GM18951 (cell line): ENCODE measurements at regions not wholly inside any gene's neighbourhood (a gene's known extent, or its start where the extent isn't known, plus 50 kb on each side); places are given as distances from the start of the nearest gene placed in this dataset.

Experiments
- POLR2A ChIP-seq: IDR thresholded peaks from 4 replicates; pipeline ENCODE4 v1.6.1; 2011; ENCODE audit warnings: mild to moderate bottlenecking; ENCODE audit not compliant: insufficient read length, insufficient read depth; ENCODE audit errors: extremely low read depth
- in situ Hi-C: fragments of 300-500 bp; cut with MboI; formaldehyde crosslinking; loops from one replicate; pipeline ENCODE4 v1.12.0; 2022; ENCODE audit warnings: low sequenced_read_pairs, mixed read lengths, inconsistent platforms; ENCODE audit not compliant: unreplicated experiment

GRCh38 chr16:9462984-9463383 is 371.5 kb downstream of the HAPSTR1 start:
- in situ Hi-C loops = no loop called here
- TF ChIP-seq POLR2A = no peak

- in situ Hi-C loops = no loop called here
- no peak for TF ChIP-seq POLR2A
Measured at GRCh38 chr16:9463461-9463860, 372.0 kb downstream of the HAPSTR1 start.

GRCh38 chr16:9465161-9465560 is 373.7 kb downstream of the HAPSTR1 start:
- in situ Hi-C loops = no loop called here
- no peak for TF ChIP-seq POLR2A

GRCh38 chr16:9469512-9469911 is 378.1 kb downstream of the HAPSTR1 start:
- in situ Hi-C loops = no loop called here
- no peak for TF ChIP-seq POLR2A

- TF ChIP-seq POLR2A = no peak
- in situ Hi-C loops = no loop called here
Measured at GRCh38 chr16:9476744-9477143, 385.3 kb downstream of the HAPSTR1 start.

GRCh38 chr16:9479008-9479407 is 387.6 kb downstream of the HAPSTR1 start:
- TF ChIP-seq POLR2A = no peak
- in situ Hi-C loops = no loop called here

GRCh38 chr16:9480503-9480902 is 389.1 kb downstream of the HAPSTR1 start:
- in situ Hi-C loops = no loop called here
- TF ChIP-seq POLR2A = no peak

- in situ Hi-C loops = no loop called here
- no peak for TF ChIP-seq POLR2A
Measured at GRCh38 chr16:9481747-9482730, 390.6 kb downstream of the HAPSTR1 start.

- in situ Hi-C loops = no loop called here
- no peak for TF ChIP-seq POLR2A
Measured at GRCh38 chr16:9484426-9484825, 393.0 kb downstream of the HAPSTR1 start.

- TF ChIP-seq POLR2A = no peak
- in situ Hi-C loops = no loop called here
Measured at GRCh38 chr16:9484881-9485280, 393.4 kb downstream of the HAPSTR1 start.

GRCh38 chr16:9489835-9490467 is 398.5 kb downstream of the HAPSTR1 start:
- in situ Hi-C loops = no loop called here
- TF ChIP-seq POLR2A = no peak

GRCh38 chr16:9495824-9496223 is 404.4 kb downstream of the HAPSTR1 start:
- in situ Hi-C loops = no loop called here
- no peak for TF ChIP-seq POLR2A

GRCh38 chr16:9497750-9498149 is 406.3 kb downstream of the HAPSTR1 start:
- in situ Hi-C loops = no loop called here
- no peak for TF ChIP-seq POLR2A
